GM13977 (cell line): ENCODE measurements at regions not wholly inside any gene's neighbourhood (a gene's known extent, or its start where the extent isn't known, plus 50 kb on each side); places are given as distances from the start of the nearest gene placed in this dataset.

Source experiments
- DNase-seq: peaks from one replicate; pipeline ENCODE4 v3.0.0; 2012; ENCODE audit warnings: low spot score
- in situ Hi-C: fragments of 300-500 bp; cut with MboI; formaldehyde crosslinking; loops from one replicate; pipeline ENCODE4 v1.12.0; 2022; ENCODE audit warnings: low sequenced_read_pairs, low pct_unique_long_range_greater_than_20kb, mixed read lengths, inconsistent platforms; ENCODE audit not compliant: unreplicated experiment
- TF ChIP-seq, protein P1 (sequence below): IDR thresholded peaks from 2 replicates; pipeline ENCODE4 v1.5.1; 2012; ENCODE audit warnings: mild to moderate bottlenecking, control low read depth; ENCODE audit not compliant: insufficient read depth; ENCODE audit errors: extremely low read depth, missing control alignments

DNA sequence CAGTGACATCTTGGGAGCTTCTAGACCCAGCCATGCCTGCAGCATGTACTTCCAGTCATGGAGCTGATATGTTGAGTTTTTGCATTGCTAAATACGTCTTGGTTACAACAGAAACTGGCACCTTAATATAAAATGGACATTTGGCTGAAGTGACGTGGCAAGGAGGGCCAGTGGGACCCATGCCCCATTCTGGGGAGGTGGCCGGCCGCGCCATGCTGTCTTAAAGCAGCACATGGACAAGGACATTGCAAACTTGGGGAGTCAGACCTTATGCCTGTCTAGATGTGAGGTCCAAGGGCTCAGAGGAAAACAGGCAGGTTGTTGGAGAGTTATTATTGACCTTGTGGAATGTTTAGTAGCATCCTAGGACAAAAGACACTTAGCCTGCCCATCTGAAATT is 588.0 kb upstream of the CDH4 start:
- DNase-seq = no peak
- in situ Hi-C loops = no loop called here
- TF ChIP-seq, protein P1, sequence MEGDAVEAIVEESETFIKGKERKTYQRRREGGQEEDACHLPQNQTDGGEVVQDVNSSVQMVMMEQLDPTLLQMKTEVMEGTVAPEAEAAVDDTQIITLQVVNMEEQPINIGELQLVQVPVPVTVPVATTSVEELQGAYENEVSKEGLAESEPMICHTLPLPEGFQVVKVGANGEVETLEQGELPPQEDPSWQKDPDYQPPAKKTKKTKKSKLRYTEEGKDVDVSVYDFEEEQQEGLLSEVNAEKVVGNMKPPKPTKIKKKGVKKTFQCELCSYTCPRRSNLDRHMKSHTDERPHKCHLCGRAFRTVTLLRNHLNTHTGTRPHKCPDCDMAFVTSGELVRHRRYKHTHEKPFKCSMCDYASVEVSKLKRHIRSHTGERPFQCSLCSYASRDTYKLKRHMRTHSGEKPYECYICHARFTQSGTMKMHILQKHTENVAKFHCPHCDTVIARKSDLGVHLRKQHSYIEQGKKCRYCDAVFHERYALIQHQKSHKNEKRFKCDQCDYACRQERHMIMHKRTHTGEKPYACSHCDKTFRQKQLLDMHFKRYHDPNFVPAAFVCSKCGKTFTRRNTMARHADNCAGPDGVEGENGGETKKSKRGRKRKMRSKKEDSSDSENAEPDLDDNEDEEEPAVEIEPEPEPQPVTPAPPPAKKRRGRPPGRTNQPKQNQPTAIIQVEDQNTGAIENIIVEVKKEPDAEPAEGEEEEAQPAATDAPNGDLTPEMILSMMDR = no peak

DNA sequence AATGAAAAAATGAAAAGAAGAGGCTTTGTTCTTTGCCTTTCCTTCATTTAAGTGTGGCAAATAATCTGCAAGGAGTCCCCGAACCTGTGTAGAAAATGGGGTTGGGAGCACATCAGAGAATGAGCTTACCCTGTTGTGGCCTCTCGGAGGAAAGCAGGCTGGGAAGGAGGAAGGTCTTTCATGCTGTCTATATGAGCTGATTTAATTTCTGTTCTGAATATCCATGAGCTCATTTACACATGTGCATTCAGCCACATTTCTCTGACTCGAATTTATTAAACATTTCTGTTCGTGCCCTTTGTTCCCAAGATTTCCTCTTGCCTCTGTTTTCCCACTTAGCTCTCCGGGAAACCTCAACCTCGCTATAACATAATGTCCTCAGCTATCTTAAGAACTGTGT is 584.4 kb upstream of the CDH4 start:
- no peak for DNase-seq
- TF ChIP-seq, protein P1 = no peak
- in situ Hi-C loops = no loop called here

DNA sequence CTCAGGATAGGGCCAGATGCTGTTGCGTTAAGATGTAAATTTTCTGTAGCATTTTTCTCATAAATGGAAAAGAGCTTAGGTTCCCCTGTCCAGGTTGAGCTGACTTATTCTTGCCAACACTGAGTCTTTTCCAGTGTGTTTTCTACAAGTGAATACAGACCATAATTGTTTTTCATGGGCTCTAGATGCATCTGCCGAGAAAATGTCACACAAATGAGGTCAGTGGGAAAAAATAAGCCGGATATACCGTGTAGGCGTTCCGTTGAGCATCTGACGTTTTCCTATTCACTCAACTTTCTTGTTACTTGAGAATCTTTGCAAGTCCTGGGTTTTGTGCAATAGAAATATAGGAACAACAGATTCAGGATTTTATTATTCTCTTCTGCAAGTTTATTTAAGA is 582.9 kb upstream of the CDH4 start:
- TF ChIP-seq, protein P1 = no peak
- DNase-seq = no peak
- in situ Hi-C loops = no loop called here

DNA sequence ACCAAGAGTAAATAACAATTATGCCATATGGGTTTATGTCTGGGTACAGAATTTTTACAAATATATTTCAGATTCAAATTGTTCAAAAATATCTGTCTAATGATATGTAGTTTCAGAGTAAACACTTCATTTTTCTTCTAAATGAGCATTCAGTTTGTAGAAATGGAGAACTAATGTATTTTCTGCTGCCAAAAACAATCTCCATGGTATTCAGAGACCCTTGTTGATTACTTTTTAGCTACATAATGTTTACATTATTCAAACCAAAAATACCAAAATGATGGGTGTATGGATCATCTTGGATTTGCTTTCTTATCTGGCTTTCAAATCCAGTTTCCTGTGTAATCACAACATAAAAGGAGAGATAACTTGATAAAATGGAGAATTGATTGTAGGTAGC is 576.0 kb upstream of the CDH4 start:
- TF ChIP-seq, protein P1 = no peak
- in situ Hi-C loops = no loop called here

DNA sequence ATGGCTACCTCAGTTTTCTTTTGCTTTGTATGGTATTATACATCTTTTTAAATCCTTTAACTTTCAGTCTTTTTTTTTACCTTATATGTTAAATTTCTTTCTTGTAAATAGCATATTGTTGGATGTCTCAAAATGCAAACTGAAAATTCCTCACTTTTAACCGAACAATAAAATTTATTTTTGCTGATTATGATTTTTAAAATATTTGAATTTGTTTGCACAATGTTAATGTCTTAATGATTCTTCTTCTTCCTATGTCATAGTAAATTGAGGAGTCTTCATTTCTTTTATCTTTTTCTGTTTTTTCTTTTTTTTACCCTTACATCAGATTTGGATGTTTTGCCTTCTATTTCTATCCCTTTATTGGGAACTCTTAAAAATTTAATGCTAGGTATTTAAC is 574.2 kb upstream of the CDH4 start:
- DNase-seq = no peak
- in situ Hi-C loops = no loop called here
- TF ChIP-seq, protein P1 = no peak

More for the DNA sequence above, 576.0 kb upstream of the CDH4 start:
- DNase-seq = no peak

DNA sequence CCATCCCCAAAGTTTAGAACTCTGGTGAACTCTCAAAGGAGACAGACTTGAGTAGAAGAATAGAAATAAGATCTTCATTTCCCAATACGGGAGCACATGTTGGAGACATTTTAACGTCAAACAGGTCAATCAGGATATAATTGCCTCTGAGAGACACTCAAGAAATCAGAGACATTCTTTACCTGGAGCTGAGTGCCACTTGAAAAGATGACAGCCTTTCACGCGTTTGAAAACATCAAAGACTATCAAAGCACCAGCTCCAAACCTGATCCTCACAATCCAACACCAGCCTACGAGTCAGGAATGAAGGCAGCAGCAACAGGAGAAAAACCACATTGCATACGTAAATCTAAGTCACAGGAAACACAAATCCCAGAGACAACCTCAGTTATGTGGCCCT is 571.5 kb upstream of the CDH4 start:
- DNase-seq = no peak
- in situ Hi-C loops = no loop called here
- TF ChIP-seq, protein P1 = no peak

DNA sequence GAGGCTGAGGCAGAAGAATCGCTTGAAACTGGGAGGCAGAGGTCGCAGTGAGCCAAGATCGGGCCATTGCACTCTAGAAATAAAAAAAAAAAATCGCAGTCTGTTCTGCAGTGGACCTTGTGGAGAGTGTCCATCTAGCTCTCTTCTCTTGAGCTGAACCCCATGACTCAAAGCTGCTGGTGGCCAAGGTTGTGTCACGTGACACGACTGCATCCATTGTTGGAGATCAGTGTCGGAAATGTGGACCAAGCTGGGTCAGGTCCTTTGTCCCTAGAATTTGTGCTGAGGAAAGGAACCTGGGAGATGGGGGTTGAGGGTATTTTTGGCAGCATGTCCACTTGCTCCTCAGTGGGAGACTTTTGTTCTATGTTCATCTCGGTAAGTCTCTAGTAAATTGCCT is 564.8 kb upstream of the CDH4 start:
- in situ Hi-C loops = no loop called here
- TF ChIP-seq, protein P1 = no peak
- DNase-seq = no peak
